ENCODE measurements at regions not wholly inside any gene's neighbourhood (a gene's known extent, or its start where the extent isn't known, plus 50 kb on each side); places are given as distances from the start of the nearest gene placed in this dataset.

- Histone ChIP-seq H3K27me3 (ENCODE audit: insufficient read depth, low read length, poor library complexity) (no peaks in the 10 kb centered on the region), H2BK5ac (ENCODE audit: low read length) (no peak overlapping the region), H3K56ac (ENCODE audit: low read length) (no peak overlapping the region), H4K5ac (ENCODE audit: low read length) (no peak overlapping the region), H3K4me3 (ENCODE audit: low read length) (no peak overlapping the region), H3K79me1 (ENCODE audit: low read length) (no peaks in the 10 kb centered on the region), H3K4me2 (ENCODE audit: low read length) (no peak overlapping the region), H2BK15ac (replicated peaks; ENCODE audit: low read depth) (no peak overlapping the region), H3K36me3 (ENCODE audit: control insufficient read depth, insufficient read depth, low read length) (no peaks in the 10 kb centered on the region), H2BK120ac (ENCODE audit: low read depth, low read length) (no peak overlapping the region), H3K18ac (ENCODE audit: low read length) (no peak overlapping the region), H3K79me2 (ENCODE audit: control insufficient read depth, insufficient read depth, low read length) (no peaks in the 10 kb centered on the region), H3K27ac (ENCODE audit: low read depth, low read length) (no peak overlapping the region), H3K9ac (ENCODE audit: low read length) (no peak overlapping the region), H4K8ac (ENCODE audit: low read depth, low read length) (no peak overlapping the region), H2AK5ac (ENCODE audit: low read length) (no peak overlapping the region), H3K23ac (ENCODE audit: low read length) (no peak overlapping the region), H3K4ac (ENCODE audit: low read depth, low read length) (no peak overlapping the region), H3K4me1 (ENCODE audit: control insufficient read depth, low read depth, low read length) (no peaks in the 10 kb centered on the region)
- no peak for DNase-seq
- no CpG with 5 or more reads among the region's 17 CpGs for WGBS (ENCODE audit: extremely low coverage, insufficient coverage, low lambda C conversion rate)
These were observed 67.6 kb upstream of the AMPD3 start for GRCh38 chr11:10387206-10388083.

- no peak overlapping the region for H3K27ac ChIP-seq (ENCODE audit: low read depth, low read length)
- no peaks in the 10 kb centered on the region for H3K36me3 ChIP-seq (ENCODE audit: control insufficient read depth, insufficient read depth, low read length)
- no peak overlapping the region for H2BK15ac ChIP-seq (replicated peaks; ENCODE audit: low read depth)
- H3K4ac ChIP-seq (ENCODE audit: low read depth, low read length) = no peak overlapping the region
- no peak overlapping the region for H3K56ac ChIP-seq (ENCODE audit: low read length)
- H3K79me1 ChIP-seq (ENCODE audit: low read length) = no peaks in the 10 kb centered on the region
- H3K27me3 ChIP-seq (ENCODE audit: insufficient read depth, low read length, poor library complexity) = no peaks in the 10 kb centered on the region
- no peak overlapping the region for H3K4me2 ChIP-seq (ENCODE audit: low read length)
- H4K5ac ChIP-seq (ENCODE audit: low read length) = no peak overlapping the region
- H3K9ac ChIP-seq (ENCODE audit: low read length) = no peak overlapping the region
- H3K79me2 ChIP-seq (ENCODE audit: control insufficient read depth, insufficient read depth, low read length) = no peaks in the 10 kb centered on the region
- H2BK5ac ChIP-seq (ENCODE audit: low read length) = no peak overlapping the region
- no peak overlapping the region for H4K8ac ChIP-seq (ENCODE audit: low read depth, low read length)
- WGBS (ENCODE audit: extremely low coverage, insufficient coverage, low lambda C conversion rate) = no CpG with 5 or more reads among the region's 5 CpGs
- H3K4me1 ChIP-seq (ENCODE audit: control insufficient read depth, low read depth, low read length) = no peaks in the 10 kb centered on the region
- H3K18ac ChIP-seq (ENCODE audit: low read length) = no peak overlapping the region
- no peak for DNase-seq
- H3K4me3 ChIP-seq (ENCODE audit: low read length) = no peak overlapping the region
- H2AK5ac ChIP-seq (ENCODE audit: low read length) = no peak overlapping the region
- H3K23ac ChIP-seq (ENCODE audit: low read length) = no peak overlapping the region
- peak overlapping the region; percentile 15 for H2BK120ac ChIP-seq (ENCODE audit: low read depth, low read length)
These were observed 67.0 kb upstream of the AMPD3 start for GRCh38 chr11:10388101-10388500.

GRCh38 chr11:10388574-10388973 is 66.5 kb upstream of the AMPD3 start:
- DNase-seq = no peak
- H3K18ac ChIP-seq (ENCODE audit: low read length) = no peak overlapping the region
- no peak overlapping the region for H2BK15ac ChIP-seq (replicated peaks; ENCODE audit: low read depth)
- H3K9ac ChIP-seq (ENCODE audit: low read length) = no peak overlapping the region
- H3K79me1 ChIP-seq (ENCODE audit: low read length) = no peaks in the 10 kb centered on the region
- H3K27ac ChIP-seq (ENCODE audit: low read depth, low read length) = no peak overlapping the region
- H4K8ac ChIP-seq (ENCODE audit: low read depth, low read length) = no peak overlapping the region
- H3K4me2 ChIP-seq (ENCODE audit: low read length) = no peak overlapping the region
- no peak overlapping the region for H3K56ac ChIP-seq (ENCODE audit: low read length)
- WGBS (ENCODE audit: extremely low coverage, insufficient coverage, low lambda C conversion rate) = no CpG with 5 or more reads among the region's 5 CpGs
- no peak overlapping the region for H3K4ac ChIP-seq (ENCODE audit: low read depth, low read length)
- no peaks in the 10 kb centered on the region for H3K36me3 ChIP-seq (ENCODE audit: control insufficient read depth, insufficient read depth, low read length)
- H2BK5ac ChIP-seq (ENCODE audit: low read length) = no peak overlapping the region
- H3K27me3 ChIP-seq (ENCODE audit: insufficient read depth, low read length, poor library complexity) = no peaks in the 10 kb centered on the region
- H4K5ac ChIP-seq (ENCODE audit: low read length) = no peak overlapping the region
- H2AK5ac ChIP-seq (ENCODE audit: low read length) = no peak overlapping the region
- H3K23ac ChIP-seq (ENCODE audit: low read length) = no peak overlapping the region
- no peaks in the 10 kb centered on the region for H3K79me2 ChIP-seq (ENCODE audit: control insufficient read depth, insufficient read depth, low read length)
- H2BK120ac ChIP-seq (ENCODE audit: low read depth, low read length) = no peak overlapping the region
- no peaks in the 10 kb centered on the region for H3K4me1 ChIP-seq (ENCODE audit: control insufficient read depth, low read depth, low read length)
- H3K4me3 ChIP-seq (ENCODE audit: low read length) = no peak overlapping the region

GRCh38 chr11:10390375-10390774 is 64.7 kb upstream of the AMPD3 start:
- Histone ChIP-seq H2AK5ac (ENCODE audit: low read length) (no peak overlapping the region), H3K9ac (ENCODE audit: low read length) (no peak overlapping the region), H3K27me3 (ENCODE audit: insufficient read depth, low read length, poor library complexity) (no peaks in the 10 kb centered on the region), H2BK5ac (ENCODE audit: low read length) (no peak overlapping the region), H2BK15ac (replicated peaks; ENCODE audit: low read depth) (no peak overlapping the region), H3K23ac (ENCODE audit: low read length) (no peak overlapping the region), H4K8ac (ENCODE audit: low read depth, low read length) (no peak overlapping the region), H3K4me3 (ENCODE audit: low read length) (no peak overlapping the region), H2BK120ac (ENCODE audit: low read depth, low read length) (no peak overlapping the region), H3K4me2 (ENCODE audit: low read length) (no peak overlapping the region), H3K79me1 (ENCODE audit: low read length) (no peaks in the 10 kb centered on the region), H3K18ac (ENCODE audit: low read length) (no peak overlapping the region), H3K27ac (ENCODE audit: low read depth, low read length) (no peak overlapping the region), H3K4ac (ENCODE audit: low read depth, low read length) (no peak overlapping the region), H3K56ac (ENCODE audit: low read length) (no peak overlapping the region), H3K79me2 (ENCODE audit: control insufficient read depth, insufficient read depth, low read length) (no peaks in the 10 kb centered on the region), H3K4me1 (ENCODE audit: control insufficient read depth, low read depth, low read length) (no peaks in the 10 kb centered on the region), H3K36me3 (ENCODE audit: control insufficient read depth, insufficient read depth, low read length) (no peaks in the 10 kb centered on the region), H4K5ac (ENCODE audit: low read length) (no peak overlapping the region)
- no peak for DNase-seq

GRCh38 chr11:10392095-10393079 is 62.7 kb upstream of the AMPD3 start:
- Histone ChIP-seq H3K4me3 (ENCODE audit: low read length) (no peak overlapping the region), H3K79me2 (ENCODE audit: control insufficient read depth, insufficient read depth, low read length) (no peaks in the 10 kb centered on the region), H4K5ac (ENCODE audit: low read length) (no peak overlapping the region), H3K4me1 (ENCODE audit: control insufficient read depth, low read depth, low read length) (no peaks in the 10 kb centered on the region), H3K27me3 (ENCODE audit: insufficient read depth, low read length, poor library complexity) (no peaks in the 10 kb centered on the region), H3K4ac (ENCODE audit: low read depth, low read length) (no peak overlapping the region), H3K23ac (ENCODE audit: low read length) (no peak overlapping the region), H3K36me3 (ENCODE audit: control insufficient read depth, insufficient read depth, low read length) (no peaks in the 10 kb centered on the region), H3K79me1 (ENCODE audit: low read length) (no peaks in the 10 kb centered on the region), H3K56ac (ENCODE audit: low read length) (no peak overlapping the region), H3K9ac (ENCODE audit: low read length) (no peak overlapping the region), H4K8ac (ENCODE audit: low read depth, low read length) (no peak overlapping the region), H2BK120ac (ENCODE audit: low read depth, low read length) (no peak overlapping the region), H2AK5ac (ENCODE audit: low read length) (no peak overlapping the region), H3K27ac (ENCODE audit: low read depth, low read length) (no peak overlapping the region), H2BK15ac (replicated peaks; ENCODE audit: low read depth) (no peak overlapping the region), H2BK5ac (ENCODE audit: low read length) (no peak overlapping the region), H3K18ac (ENCODE audit: low read length) (no peak overlapping the region), H3K4me2 (ENCODE audit: low read length) (no peak overlapping the region)
- no CpG with 5 or more reads among the region's 11 CpGs for WGBS (ENCODE audit: extremely low coverage, insufficient coverage, low lambda C conversion rate)
- DNase-seq = no peak

Measured in mesendoderm (in vitro differentiated cells).